Transverse colon (tissue), 4 donors: ENCODE measurements at regions not wholly inside any gene's neighbourhood (a gene's known extent, or its start where the extent isn't known, plus 50 kb on each side); places are given as distances from the start of the nearest gene placed in this dataset.

Source experiments
- CTCF ChIP-seq, 5 experiments: fragments of 200-600 bp in 3 of 5; fragments of 450-650 bp in 2 of 5; sonication (generic) in 3 of 5; IDR thresholded peaks; 1 replicate in 2 of 5; 2 replicates in 3 of 5; pipeline ENCODE4 v1.5.1; 2016 to 2017; ENCODE audit warnings: antibody characterized with exemption in 5 of 5, inconsistent platforms in 3 of 5, mild to moderate bottlenecking in 2 of 5, moderate library complexity in 1 of 5
- POLR2AphosphoS5 ChIP-seq, 3 donors: sonication (generic); formaldehyde crosslinking; IDR thresholded peaks; one replicate each; pipeline ENCODE4 v1.6.1; 2016; ENCODE audit warnings: antibody characterized with exemption in 3 of 3

DNA sequence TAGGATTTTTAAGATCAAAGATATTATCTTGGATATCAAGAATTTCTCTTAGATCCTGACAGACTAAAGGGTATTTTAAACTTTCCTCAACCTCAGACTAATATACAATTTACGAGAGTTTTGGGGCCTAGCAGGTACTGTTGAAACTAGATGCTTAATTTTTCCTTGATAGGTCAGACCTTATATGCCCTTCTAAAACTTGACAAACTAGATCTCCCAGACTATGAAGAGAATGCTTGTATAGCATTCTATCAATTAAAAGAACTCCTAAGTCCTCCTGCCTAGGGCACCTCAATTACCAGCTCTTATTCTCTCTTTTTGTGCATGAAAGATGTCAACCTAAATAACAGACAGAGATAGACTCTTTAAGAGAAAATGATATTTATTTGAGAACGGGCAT lies 60.4 kb upstream of the TRIM9 start:
- TF ChIP-seq CTCF (IDR thresholded peaks at IDR 0.05) (no peak), POLR2AphosphoS5 (IDR thresholded peaks at IDR 0.05) (no peak)
